GM21390 (cell line): ENCODE measurements at regions not wholly inside any gene's neighbourhood (a gene's known extent, or its start where the extent isn't known, plus 50 kb on each side); places are given as distances from the start of the nearest gene placed in this dataset.
A peak's percentile ranks its signal among the peaks of the same experiment; 100 is the strongest.

Experiments used
- ATAC-seq: cut with Tn5 transposase; IDR thresholded peaks from one replicate; pipeline ENCODE4 v1.9.1; 2021; ENCODE audit not compliant: unreplicated experiment

- ATAC-seq: no peak
These were observed 100.7 kb upstream of the RASGEF1B start for GRCh38 chr4:81572402-81572801.

- no peak for ATAC-seq
These were observed 99.4 kb upstream of the RASGEF1B start for GRCh38 chr4:81571105-81571504.

GRCh38 chr4:81566161-81566591 lies 94.5 kb upstream of the RASGEF1B start:
- no peak for ATAC-seq

- ATAC-seq: no peak
These were observed 93.6 kb upstream of the RASGEF1B start for GRCh38 chr4:81565142-81565870.

- ATAC-seq: no peak
These were observed 92.3 kb upstream of the RASGEF1B start for GRCh38 chr4:81564025-81564424.

- peak; percentile 90 for ATAC-seq
These were observed 90.4 kb upstream of the RASGEF1B start for GRCh38 chr4:81562093-81562492.

- ATAC-seq: no peak
These were observed 85.6 kb upstream of the RASGEF1B start for GRCh38 chr4:81557306-81557705.

- no peak for ATAC-seq
These were observed 83.8 kb upstream of the RASGEF1B start for GRCh38 chr4:81555489-81555888.

GRCh38 chr4:81552086-81552485 lies 80.4 kb upstream of the RASGEF1B start:
- ATAC-seq: no peak

GRCh38 chr4:81550388-81550859 lies 78.7 kb upstream of the RASGEF1B start:
- no peak for ATAC-seq

GRCh38 chr4:81549984-81550383 lies 78.3 kb upstream of the RASGEF1B start:
- no peak for ATAC-seq

GRCh38 chr4:81546777-81547176 lies 75.1 kb upstream of the RASGEF1B start:
- no peak for ATAC-seq

GRCh38 chr4:81541161-81541945 lies 69.6 kb upstream of the RASGEF1B start:
- ATAC-seq: no peak

- ATAC-seq: no peak
These were observed 67.2 kb upstream of the RASGEF1B start for GRCh38 chr4:81538716-81539427.

- ATAC-seq: no peak
These were observed 59.7 kb upstream of the RASGEF1B start for GRCh38 chr4:81531410-81531809.

- ATAC-seq: no peak
These were observed 57.3 kb upstream of the RASGEF1B start for GRCh38 chr4:81528979-81529378.

- no peak for ATAC-seq
These were observed 56.5 kb upstream of the RASGEF1B start for GRCh38 chr4:81528200-81528599.

- ATAC-seq: no peak
These were observed 56.0 kb upstream of the RASGEF1B start for GRCh38 chr4:81527709-81528108.

- no peak for ATAC-seq
These were observed 55.4 kb upstream of the RASGEF1B start for GRCh38 chr4:81527115-81527514.

GRCh38 chr4:81526706-81527105 lies 55.0 kb upstream of the RASGEF1B start:
- no peak for ATAC-seq

GRCh38 chr4:81523672-81524327 lies 52.1 kb upstream of the RASGEF1B start:
- ATAC-seq: no peak
